ENCODE measurements at regions not wholly inside any gene's neighbourhood (a gene's known extent, or its start where the extent isn't known, plus 50 kb on each side); places are given as distances from the start of the nearest gene placed in this dataset.

DNA sequence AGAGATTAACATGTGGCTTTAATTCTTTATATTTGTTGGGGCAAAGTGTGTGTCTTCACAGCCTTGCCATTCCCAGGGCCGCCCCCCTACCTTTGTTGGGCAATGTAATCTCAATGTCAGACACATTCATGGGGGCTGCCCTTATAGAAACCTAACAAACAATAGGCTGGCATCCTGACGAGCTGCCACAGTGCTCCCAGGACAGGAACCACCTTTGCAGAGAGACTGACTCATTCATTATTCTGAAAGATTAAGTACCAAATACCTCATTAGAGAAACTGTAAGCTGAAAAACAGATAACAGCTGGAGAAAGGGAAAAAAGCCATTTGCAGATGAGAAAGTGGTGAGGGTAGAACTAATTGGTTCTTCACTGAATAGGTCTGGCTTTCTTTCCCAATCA, 1587.5 kb upstream of the PIK3C3 start:
- Histone ChIP-seq H4K20me1 (replicated peaks in 1 of 2; ENCODE audit: control insufficient read depth in 1 of 2, insufficient read depth in 2 of 2, low read length in 2 of 2) (no peaks in the 10 kb centered on the region), H4K8ac (ENCODE audit: extremely low read depth, insufficient read depth, low read length) (no peak overlapping the region; the same call in 1 of the 2 replicates), H2BK12ac (ENCODE audit: low read depth, low read length) (no peak overlapping the region), H3K23ac (ENCODE audit: insufficient read length) (no peak overlapping the region), H2AFZ (ENCODE audit: low read length) (no peak overlapping the region), H3K4me1 (replicated peaks in 1 of 4; ENCODE audit: control insufficient read depth in 3 of 4, insufficient read depth in 4 of 4, low read length in 3 of 4) (no peaks in the 10 kb centered on the region), H2BK15ac (ENCODE audit: low read length) (no peak overlapping the region), H2BK20ac (ENCODE audit: low read length) (no peak overlapping the region), H2AK5ac (ENCODE audit: low read depth, low read length) (no peak overlapping the region), H3K9me3 (ENCODE audit: insufficient read depth in 2 of 2, low read depth in 1 of 2, low read length in 1 of 2) (no peaks in the 10 kb centered on the region), H2BK5ac (ENCODE audit: low read depth, low read length) (no peak overlapping the region), H3K4ac (replicated peaks; ENCODE audit: insufficient read length, low read depth, low read length) (no peak overlapping the region), H3K36me3 (ENCODE audit: control insufficient read depth in 2 of 4, insufficient read depth in 4 of 4, low read length in 3 of 4) (no peaks in the 10 kb centered on the region), H3K56ac (replicated peaks; ENCODE audit: insufficient read length, low read depth, low read length) (no peak overlapping the region), H3K79me1 (ENCODE audit: low read depth, low read length) (no peaks in the 10 kb centered on the region), H3K27ac (ENCODE audit: low read depth, low read length) (no peak overlapping the region), H3K4me3 (ENCODE audit: extremely low read depth in 1 of 4, insufficient read depth in 2 of 4, low read depth in 3 of 4, low read length in 4 of 4) (no peak overlapping the region), H3K79me2 (ENCODE audit: control insufficient read depth in 1 of 2, insufficient read depth in 2 of 2, low read length in 2 of 2) (no peaks in the 10 kb centered on the region), H3K4me2 (ENCODE audit: insufficient read depth in 1 of 2, low read depth in 2 of 2, low read length in 2 of 2) (no peak overlapping the region), H3K23me2 (ENCODE audit: low read depth, low read length) (no peaks in the 10 kb centered on the region), H4K91ac (replicated peaks; ENCODE audit: insufficient read length, low read length) (no peak overlapping the region), H3K9ac (replicated peaks in 1 of 4; ENCODE audit: extremely low read depth in 1 of 4, low read depth in 3 of 4, low read length in 3 of 4) (no peak overlapping the region), H3K14ac (ENCODE audit: insufficient read length) (no peak overlapping the region), H3K27me3 (replicated peaks in 1 of 4; ENCODE audit: control insufficient read depth in 3 of 4, extremely low read depth in 1 of 4, insufficient read depth in 3 of 4, low read length in 3 of 4) (no peaks in the 10 kb centered on the region), H3K18ac (ENCODE audit: extremely low read depth, low read length) (no peak overlapping the region), H4K5ac (ENCODE audit: insufficient read length, low read depth, low read length) (no peak overlapping the region), H2BK120ac (replicated peaks; ENCODE audit: low read depth, low read length) (no peak overlapping the region)
- no peak for DNase-seq (ENCODE audit: low read depth in 1 of 2, low spot score in 2 of 2)
- CTCF ChIA-PET (ENCODE audit: partially characterized antibody) = interaction anchor here (0.6 kb wide), 1 partner anchor 147 kb away, joined by 3 read pairs; no protein-coding TSS in a partner anchor
- WGBS, 2 experiments (ENCODE audit: extremely low coverage in 1 of 2, insufficient coverage in 1 of 2, insufficient read length in 1 of 2, insufficient replicate concordance in 2 of 2, low coverage in 1 of 2, low lambda C conversion rate in 2 of 2, missing lambda C conversion rate in 1 of 2) = 74% methylated on average over 2 of the region's 2 CpGs; no CpG with 5 or more reads in 1 of the 2 experiments
- FAIRE-seq = no peak
- POLR2A ChIA-PET (ENCODE audit: partially characterized antibody) = no interaction called here
- no peak for TF ChIP-seq ASH2L (IDR thresholded peaks at IDR 0.05; ENCODE audit: low read length)
- TF ChIP-seq, protein P1, sequence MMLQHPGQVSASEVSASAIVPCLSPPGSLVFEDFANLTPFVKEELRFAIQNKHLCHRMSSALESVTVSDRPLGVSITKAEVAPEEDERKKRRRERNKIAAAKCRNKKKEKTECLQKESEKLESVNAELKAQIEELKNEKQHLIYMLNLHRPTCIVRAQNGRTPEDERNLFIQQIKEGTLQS (IDR thresholded peaks at IDR 0.05; ENCODE audit: insufficient read depth, low read depth, low read length) = no peak
- no peak for TF ChIP-seq KDM1A (IDR thresholded peaks at IDR 0.05; ENCODE audit: borderline replicate concordance, low read length)
- TF ChIP-seq EZH2 (IDR thresholded peaks at IDR 0.05; ENCODE audit: low read depth, low read length, severe bottlenecking) = no peak
- TF ChIP-seq, protein P2, sequence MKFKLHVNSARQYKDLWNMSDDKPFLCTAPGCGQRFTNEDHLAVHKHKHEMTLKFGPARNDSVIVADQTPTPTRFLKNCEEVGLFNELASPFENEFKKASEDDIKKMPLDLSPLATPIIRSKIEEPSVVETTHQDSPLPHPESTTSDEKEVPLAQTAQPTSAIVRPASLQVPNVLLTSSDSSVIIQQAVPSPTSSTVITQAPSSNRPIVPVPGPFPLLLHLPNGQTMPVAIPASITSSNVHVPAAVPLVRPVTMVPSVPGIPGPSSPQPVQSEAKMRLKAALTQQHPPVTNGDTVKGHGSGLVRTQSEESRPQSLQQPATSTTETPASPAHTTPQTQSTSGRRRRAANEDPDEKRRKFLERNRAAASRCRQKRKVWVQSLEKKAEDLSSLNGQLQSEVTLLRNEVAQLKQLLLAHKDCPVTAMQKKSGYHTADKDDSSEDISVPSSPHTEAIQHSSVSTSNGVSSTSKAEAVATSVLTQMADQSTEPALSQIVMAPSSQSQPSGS (IDR thresholded peaks at IDR 0.05; ENCODE audit: low read length) = no peak
- TF ChIP-seq SP1 (IDR thresholded peaks at IDR 0.05; ENCODE audit: low read depth, low read length) = no peak
- no peak for TF ChIP-seq SIN3A (conservative IDR thresholded peaks at IDR 0.05 in 1 of 2, IDR thresholded peaks at IDR 0.05 in 1 of 2; ENCODE audit: low read depth in 1 of 2, low read length in 2 of 2)
- no peak for TF ChIP-seq TAF7 (optimal IDR thresholded peaks at IDR 0.05; ENCODE audit: borderline replicate concordance, low read depth, low read length)
- TF ChIP-seq MAFK (IDR thresholded peaks at IDR 0.05; ENCODE audit: low read depth, low read length) = no peak
- no peak for TF ChIP-seq CBX5 (IDR thresholded peaks at IDR 0.05; ENCODE audit: low read depth, low read length)
- no peak for TF ChIP-seq POU5F1 (IDR thresholded peaks at IDR 0.05; ENCODE audit: low read depth, low read length)
- no peak for TF ChIP-seq CTBP2 (IDR thresholded peaks at IDR 0.05; ENCODE audit: borderline replicate concordance, insufficient read depth, insufficient read length, low read length)

All from H1 (cell line).